CD4-positive, alpha-beta T cell (primary cell): ENCODE measurements at regions not wholly inside any gene's neighbourhood (a gene's known extent, or its start where the extent isn't known, plus 50 kb on each side); places are given as distances from the start of the nearest gene placed in this dataset.

Source experiments
- ATAC-seq: fragments of 200-7000 bp; cut with Tn5 transposase; one replicate; pipeline ENCODE4 v1.10.0; 2022; ENCODE audit warnings: mild to moderate bottlenecking; ENCODE audit not compliant: poor library complexity
- CTCF ChIA-PET: fragments of 350-600 bp; sonication (Branson Sonifier 250); formaldehyde crosslinking; loops from one replicate; lab custom pipeline; 2021; ENCODE audit warnings: antibody characterized with exemption, inconsistent platforms; lab: Charles Lee
- POLR2A ChIA-PET: fragments of 350-600 bp; sonication (Branson Sonifier 250); formaldehyde crosslinking; loops from one replicate; lab custom pipeline; 2021; ENCODE audit warnings: antibody characterized with exemption, inconsistent platforms; lab: Charles Lee
- DNase-seq, 14 experiments: peaks; one replicate each; pipeline ENCODE4 v3.0.0-alpha.2; 2013 to 2020; ENCODE audit warnings: mixed read lengths in 2 of 14
- H3K27ac ChIP-seq, 2 donors: one replicate each; pipeline versions ENCODE4 v1.5.1 to v1.7.0; 2013; ENCODE audit warnings: low read length in 2 of 2, low read depth in 1 of 2, mild to moderate bottlenecking in 1 of 2
- H3K27me3 ChIP-seq, 2 experiments: 1 replicate in 1 of 2; 2 replicates in 1 of 2; pipeline versions ENCODE4 v1.6.1 to v1.7.0; 2013; ENCODE audit warnings: low read length in 2 of 2, control low read depth in 1 of 2, mild to moderate bottlenecking in 1 of 2, moderate library complexity in 1 of 2; ENCODE audit not compliant: insufficient read depth in 2 of 2, control insufficient read depth in 1 of 2
- H3K36me3 ChIP-seq: one replicate; pipeline ENCODE4 v1.6.1; 2013; ENCODE audit warnings: low read length, control low read depth; ENCODE audit not compliant: insufficient read depth
- H3K4me1 ChIP-seq: one replicate; pipeline ENCODE4 v1.6.1; 2013; ENCODE audit warnings: low read length, control low read depth; ENCODE audit not compliant: insufficient read depth
- H3K4me3 ChIP-seq: one replicate; pipeline ENCODE4 v1.5.1; 2013; ENCODE audit warnings: mild to moderate bottlenecking, low read length, moderate library complexity
- H3K9me3 ChIP-seq, 2 experiments: 1 replicate in 1 of 2; 2 replicates in 1 of 2; pipeline versions ENCODE4 v1.6.1 to v1.7.0; 2013; ENCODE audit warnings: low read length in 2 of 2, mild to moderate bottlenecking in 2 of 2, control low read depth in 1 of 2, moderate library complexity in 1 of 2; ENCODE audit not compliant: control insufficient read depth in 1 of 2, insufficient read depth in 1 of 2
- H3K27ac Mint-ChIP-seq: one replicate; pipeline ENCODE4 v1.8.0; 2020; ENCODE audit warnings: mixed read lengths
- H3K27me3 Mint-ChIP-seq: one replicate; pipeline ENCODE4 v1.8.0; 2021; ENCODE audit warnings: mixed read lengths
- H3K36me3 Mint-ChIP-seq: one replicate; pipeline ENCODE4 v1.8.0; 2021; ENCODE audit warnings: low read depth, mixed read lengths
- H3K4me1 Mint-ChIP-seq: one replicate; pipeline ENCODE4 v1.8.0; 2021; ENCODE audit warnings: low read depth, mixed read lengths
- H3K4me3 Mint-ChIP-seq: one replicate; pipeline ENCODE4 v1.8.0; 2020; ENCODE audit warnings: mild to moderate bottlenecking, mixed read lengths
- H3K9me3 Mint-ChIP-seq: one replicate; pipeline ENCODE4 v1.8.0; 2020; ENCODE audit warnings: mixed read lengths
- intact Hi-C, 2 experiments: fragments of 100-400 bp; cut with DNase I in 1 of 2; cut with micrococcal nuclease in 1 of 2; formaldehyde crosslinking; loops; one replicate each; pipeline versions ENCODE4 v1.15.1 to v1.9.0; 2023 to 2025; cut with DNase I, micrococcal nuclease
- TF ChIP-seq, protein P1 (sequence below): fragments of 200-600 bp; IDR thresholded peaks from one replicate; pipeline ENCODE4 v1.8.0; 2022; ENCODE audit warnings: antibody characterized with exemption, mild to moderate bottlenecking

DNA sequence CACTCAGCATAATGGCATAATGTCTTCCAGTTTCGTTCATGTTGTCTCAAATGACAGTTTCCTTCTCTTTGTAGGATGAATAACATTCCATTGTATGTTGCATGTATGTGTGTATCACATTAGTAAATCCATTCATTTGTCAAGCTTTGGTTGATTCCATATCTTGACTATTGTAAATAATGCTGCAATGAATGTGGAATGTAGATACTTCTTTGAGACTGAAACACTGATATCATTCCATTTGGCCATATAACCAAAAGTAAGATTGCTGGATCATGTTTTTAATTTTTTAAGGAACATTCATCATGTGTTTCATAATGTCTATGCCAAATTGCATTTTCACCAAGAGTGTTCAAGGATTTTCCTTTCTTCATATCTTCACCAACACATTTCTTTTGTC, 1711.4 kb upstream of the PIK3C3 start:
- H3K27me3 ChIP-seq = no peaks in the 10 kb centered on the region
- ChIA-PET CTCF (no interaction called here), POLR2A (no interaction called here)
- no peak overlapping the region for H3K4me3 ChIP-seq
- Mint-ChIP-seq H3K36me3 (no peaks in the 10 kb centered on the region), H3K9me3 (peaks cover 6% of the 10 kb centered on the region), H3K27me3 (no peaks in the 10 kb centered on the region), H3K4me1 (no peaks in the 10 kb centered on the region), H3K4me3 (no peak overlapping the region), H3K27ac (no peak overlapping the region)
- TF ChIP-seq, protein P1, sequence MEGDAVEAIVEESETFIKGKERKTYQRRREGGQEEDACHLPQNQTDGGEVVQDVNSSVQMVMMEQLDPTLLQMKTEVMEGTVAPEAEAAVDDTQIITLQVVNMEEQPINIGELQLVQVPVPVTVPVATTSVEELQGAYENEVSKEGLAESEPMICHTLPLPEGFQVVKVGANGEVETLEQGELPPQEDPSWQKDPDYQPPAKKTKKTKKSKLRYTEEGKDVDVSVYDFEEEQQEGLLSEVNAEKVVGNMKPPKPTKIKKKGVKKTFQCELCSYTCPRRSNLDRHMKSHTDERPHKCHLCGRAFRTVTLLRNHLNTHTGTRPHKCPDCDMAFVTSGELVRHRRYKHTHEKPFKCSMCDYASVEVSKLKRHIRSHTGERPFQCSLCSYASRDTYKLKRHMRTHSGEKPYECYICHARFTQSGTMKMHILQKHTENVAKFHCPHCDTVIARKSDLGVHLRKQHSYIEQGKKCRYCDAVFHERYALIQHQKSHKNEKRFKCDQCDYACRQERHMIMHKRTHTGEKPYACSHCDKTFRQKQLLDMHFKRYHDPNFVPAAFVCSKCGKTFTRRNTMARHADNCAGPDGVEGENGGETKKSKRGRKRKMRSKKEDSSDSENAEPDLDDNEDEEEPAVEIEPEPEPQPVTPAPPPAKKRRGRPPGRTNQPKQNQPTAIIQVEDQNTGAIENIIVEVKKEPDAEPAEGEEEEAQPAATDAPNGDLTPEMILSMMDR = no peak
- ATAC-seq (no peak), DNase-seq (no peak)
- H3K36me3 ChIP-seq = no peaks in the 10 kb centered on the region
- peaks cover 0 to 8% of the 10 kb centered on the region in 2 experiments for H3K9me3 ChIP-seq
- no peaks in the 10 kb centered on the region for H3K4me1 ChIP-seq
- intact Hi-C loops = no loop called here
- no peak overlapping the region for H3K27ac ChIP-seq

DNA sequence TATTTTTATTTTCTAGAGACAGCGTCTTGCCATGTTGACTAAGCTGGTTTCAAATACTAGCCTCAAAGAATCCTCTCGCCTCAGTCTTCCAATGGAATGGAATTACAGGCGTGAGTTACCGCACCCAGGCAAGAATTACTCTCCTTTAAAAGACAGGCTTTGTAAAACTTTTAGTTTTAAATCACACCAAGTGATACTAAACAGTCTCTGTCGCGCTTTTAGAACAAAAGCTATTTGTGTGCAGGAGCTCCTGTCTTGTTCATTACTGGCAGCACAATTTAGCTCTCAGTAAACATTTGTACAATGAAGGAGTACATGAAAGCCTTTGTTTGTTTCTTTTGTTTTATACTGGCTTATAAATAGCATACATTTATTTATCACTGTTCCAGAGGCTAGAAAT, 1719.2 kb upstream of the PIK3C3 start:
- H3K36me3 ChIP-seq = no peaks in the 10 kb centered on the region
- Mint-ChIP-seq H3K27ac (no peak overlapping the region), H3K4me1 (no peaks in the 10 kb centered on the region), H3K4me3 (no peak overlapping the region), H3K36me3 (no peaks in the 10 kb centered on the region), H3K27me3 (no peaks in the 10 kb centered on the region), H3K9me3 (no peaks in the 10 kb centered on the region)
- no peaks in the 10 kb centered on the region for H3K27me3 ChIP-seq
- H3K4me1 ChIP-seq = no peaks in the 10 kb centered on the region
- no peaks in the 10 kb centered on the region for H3K9me3 ChIP-seq
- H3K27ac ChIP-seq = no peak overlapping the region
- CTCF ChIA-PET = no interaction called here
- intact Hi-C loops = no loop called here
- DNase-seq (no peak), ATAC-seq (no peak)
- no peak overlapping the region for H3K4me3 ChIP-seq
- POLR2A ChIA-PET = no interaction called here
- TF ChIP-seq, protein P1 = no peak

DNA sequence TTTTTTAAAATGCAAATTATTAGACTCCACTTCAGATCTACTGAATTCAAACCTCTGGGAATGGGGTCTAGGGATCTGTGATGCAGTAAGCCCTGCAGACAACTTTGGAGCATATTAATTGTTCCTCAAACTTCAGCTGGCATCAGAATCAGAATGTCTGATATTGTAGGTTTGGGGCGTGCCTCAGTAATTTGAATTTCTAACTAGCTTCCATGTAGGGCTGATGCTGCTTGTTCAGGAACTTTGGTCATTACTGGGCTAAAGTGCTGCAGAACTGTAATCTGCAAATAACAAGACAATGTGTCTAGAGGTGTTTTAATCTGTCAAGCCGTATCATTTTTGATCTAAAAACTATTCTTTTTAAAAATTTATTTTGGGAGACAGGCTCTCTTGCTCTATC, 1719.7 kb upstream of the PIK3C3 start:
- no peak for DNase-seq
- Mint-ChIP-seq H3K27ac (no peak overlapping the region), H3K27me3 (no peaks in the 10 kb centered on the region), H3K4me3 (no peak overlapping the region), H3K9me3 (no peaks in the 10 kb centered on the region), H3K36me3 (no peaks in the 10 kb centered on the region), H3K4me1 (no peaks in the 10 kb centered on the region)
- Histone ChIP-seq H3K4me1 (no peaks in the 10 kb centered on the region), H3K4me3 (no peak overlapping the region), H3K27me3 (no peaks in the 10 kb centered on the region), H3K9me3 (no peaks in the 10 kb centered on the region), H3K36me3 (no peaks in the 10 kb centered on the region), H3K27ac (no peak overlapping the region)
- intact Hi-C loops = no loop called here
- ChIA-PET POLR2A (no interaction called here), CTCF (no interaction called here)
- TF ChIP-seq, protein P1 = no peak
- no peak for ATAC-seq
